Heart left ventricle (tissue), 16 donors: ENCODE measurements at regions not wholly inside any gene's neighbourhood (a gene's known extent, or its start where the extent isn't known, plus 50 kb on each side); places are given as distances from the start of the nearest gene placed in this dataset.

Source experiments
- ATAC-seq, 4 donors: fragments of 200-7000 bp; cut with Tn5 transposase; one replicate each; pipeline ENCODE4 v1.9.1; 2020 to 2022; ENCODE audit warnings: moderate library complexity in 4 of 4, mild to moderate bottlenecking in 3 of 4, moderate number of reproducible peaks in 1 of 4
- DNase-seq, 5 donors: peaks; one replicate each; pipeline ENCODE4 v3.0.0-alpha.2; 2020
- H3K27ac ChIP-seq, 12 donors: fragments of 200-600 bp; sonication (generic) in 4 of 12; one replicate each; pipeline versions ENCODE4 v1.5.0 to v1.8.0; 2016 to 2022; ENCODE audit warnings: mild to moderate bottlenecking in 2 of 12
- H3K27me3 ChIP-seq, 9 donors: fragments of 200-600 bp; sonication (generic) in 2 of 9; one replicate each; pipeline versions ENCODE4 v1.5.1 to v1.8.0; 2016 to 2022; ENCODE audit warnings: mild to moderate bottlenecking in 3 of 9
- H3K36me3 ChIP-seq, 9 donors: fragments of 200-600 bp; sonication (generic) in 2 of 9; one replicate each; pipeline versions ENCODE4 v1.5.0 to v1.8.0; 2018 to 2022; ENCODE audit warnings: mild to moderate bottlenecking in 2 of 9
- H3K4me1 ChIP-seq, 12 donors: fragments of 200-600 bp; sonication (generic) in 4 of 12; one replicate each; pipeline versions ENCODE4 v1.5.0 to v1.8.0; 2016 to 2022; ENCODE audit warnings: mild to moderate bottlenecking in 3 of 12
- H3K4me3 ChIP-seq, 12 donors: fragments of 200-600 bp; sonication (generic) in 4 of 12; one replicate each; pipeline versions ENCODE4 v1.5.0 to v1.8.0; 2017 to 2022; ENCODE audit warnings: mild to moderate bottlenecking in 9 of 12, moderate library complexity in 4 of 12
- H3K9me3 ChIP-seq, 12 donors: fragments of 200-600 bp; sonication (generic) in 4 of 12; one replicate each; pipeline versions ENCODE4 v1.5.0 to v1.8.0; 2016 to 2022; ENCODE audit warnings: mild to moderate bottlenecking in 1 of 12
- POLR2A ChIP-seq, 2 donors: fragments of 450-650 bp; IDR thresholded peaks; one replicate each; pipeline ENCODE4 v1.6.1; 2017; ENCODE audit warnings: antibody characterized with exemption in 2 of 2, mild to moderate bottlenecking in 2 of 2, moderate library complexity in 2 of 2
- WGBS, 4 donors: extraction: QIAGEN DNeasy Blood & Tissue Kit in 2 of 4; methylation state at CpG; one replicate each; pipeline versions ENCODE4 v1.1.5 to v1.1.7; 2013 to 2018; 5-methylcytosine and 5-hydroxymethylcytosine counted together
- intact Hi-C, 10 donors: fragments of 100-400 bp; cut with DNase I; formaldehyde crosslinking; loops; one replicate each; pipeline versions ENCODE4 v1.11.1 to v1.14.2; 2022
- microRNA counts, 2 donors: library from miRNA; unstranded; fragments of <30 nt; microRNA quantifications; one replicate each; lab custom pipeline; 2016
- microRNA-seq, 4 donors: library from miRNA; unstranded; fragments of <30 nt; microRNA quantifications; one replicate each; pipeline versions ENCODE4 to v1.2.0, GENCODE V29; 2017 to 2020
- TF ChIP-seq, protein P1 (sequence below), 12 donors: fragments of 200-600 bp; sonication (generic) in 4 of 12; IDR thresholded peaks; one replicate each; pipeline versions ENCODE4 v1.5.0 to v1.8.0; 2018 to 2022; ENCODE audit warnings: antibody characterized with exemption in 12 of 12, mild to moderate bottlenecking in 5 of 12
- donor health status: ischemic (EF 13 %, LVEDD 7.1; RV severe dilation, severe dysfunction).
- donor health status: healthy with polysubstance abuse.
- donor health status: DM: no; HTN: yes; CAD: no.
- donor health status: DM: no; HTN: no; CAD: no.
- donor health status: ischemic (EF 25% LVEDD 6.9; RV normal size, moderate dysfunction).
- donor health status: ischemic (EF 25% LVEDD 5.7; RV mildly dilated, moderate dysfunction).
- donor health status: healthy.
- donor health status: DM: yes; HTN: yes; CAD: no.
- donor health status: ischemic (EF 35%, LVEDD 5.7; RV mildly dilated, moderate dysfunction).
- donor health status: nonischemic (EF 11% LVEDD 7.7; RV severe dilation, severe dysfunction).
- donor health status: DM: yes; HTN: yes; CAD: no.
- donor health status: PGD.
- donor health status: ischemic (EF 29% LVEDD 5.4; RV normal size, mild dysfunction).
- donor health status: nonischemic (EF 23%, LVEDD 6.1; RV moderate dilation, normal function).

DNA sequence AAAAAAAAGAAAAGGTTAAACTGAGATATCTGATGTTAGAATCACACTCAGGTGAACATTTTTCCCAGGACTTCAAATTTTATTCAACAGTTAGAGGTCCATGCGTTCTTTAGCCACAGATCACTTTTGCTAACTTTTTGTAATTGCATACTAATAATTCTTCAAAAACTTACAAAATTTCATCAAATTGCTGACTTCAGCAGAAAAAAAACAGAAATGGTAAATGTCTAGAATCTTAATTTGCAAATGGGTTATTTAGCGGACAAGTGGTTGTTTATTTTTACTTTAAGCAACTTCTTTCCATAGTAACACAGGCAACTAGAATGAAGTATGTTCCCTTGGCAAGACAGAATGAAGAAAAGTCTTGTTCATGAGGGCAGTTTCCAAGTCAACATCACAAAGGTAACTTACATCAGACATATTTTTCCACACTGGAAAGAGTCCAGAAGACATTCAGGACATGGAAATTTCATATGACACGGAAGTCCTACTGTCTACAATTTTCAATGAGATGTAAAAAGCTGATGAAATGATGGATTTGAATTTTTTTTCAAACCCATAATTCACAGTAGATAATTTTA, 62.5 kb upstream of the SOX5 start:
- H3K4me1 ChIP-seq = no peaks in the 10 kb centered on the region
- no peaks in the 10 kb centered on the region for H3K36me3 ChIP-seq
- no peak overlapping the region for H3K27ac ChIP-seq
- intact Hi-C loops = no loop called here
- no peaks in the 10 kb centered on the region for H3K27me3 ChIP-seq
- TF ChIP-seq, protein P1, sequence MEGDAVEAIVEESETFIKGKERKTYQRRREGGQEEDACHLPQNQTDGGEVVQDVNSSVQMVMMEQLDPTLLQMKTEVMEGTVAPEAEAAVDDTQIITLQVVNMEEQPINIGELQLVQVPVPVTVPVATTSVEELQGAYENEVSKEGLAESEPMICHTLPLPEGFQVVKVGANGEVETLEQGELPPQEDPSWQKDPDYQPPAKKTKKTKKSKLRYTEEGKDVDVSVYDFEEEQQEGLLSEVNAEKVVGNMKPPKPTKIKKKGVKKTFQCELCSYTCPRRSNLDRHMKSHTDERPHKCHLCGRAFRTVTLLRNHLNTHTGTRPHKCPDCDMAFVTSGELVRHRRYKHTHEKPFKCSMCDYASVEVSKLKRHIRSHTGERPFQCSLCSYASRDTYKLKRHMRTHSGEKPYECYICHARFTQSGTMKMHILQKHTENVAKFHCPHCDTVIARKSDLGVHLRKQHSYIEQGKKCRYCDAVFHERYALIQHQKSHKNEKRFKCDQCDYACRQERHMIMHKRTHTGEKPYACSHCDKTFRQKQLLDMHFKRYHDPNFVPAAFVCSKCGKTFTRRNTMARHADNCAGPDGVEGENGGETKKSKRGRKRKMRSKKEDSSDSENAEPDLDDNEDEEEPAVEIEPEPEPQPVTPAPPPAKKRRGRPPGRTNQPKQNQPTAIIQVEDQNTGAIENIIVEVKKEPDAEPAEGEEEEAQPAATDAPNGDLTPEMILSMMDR (IDR thresholded peaks at IDR 0.05) = no peak
- TF ChIP-seq POLR2A (IDR thresholded peaks at IDR 0.05) = no peak
- H3K4me3 ChIP-seq = no peak overlapping the region
- DNase-seq = no peak
- no peak for ATAC-seq
- WGBS, 4 donors = 85 to 95% (median 92%) methylated on average over 3 of the region's 3 CpGs
- H3K9me3 ChIP-seq = no peaks in the 10 kb centered on the region

DNA sequence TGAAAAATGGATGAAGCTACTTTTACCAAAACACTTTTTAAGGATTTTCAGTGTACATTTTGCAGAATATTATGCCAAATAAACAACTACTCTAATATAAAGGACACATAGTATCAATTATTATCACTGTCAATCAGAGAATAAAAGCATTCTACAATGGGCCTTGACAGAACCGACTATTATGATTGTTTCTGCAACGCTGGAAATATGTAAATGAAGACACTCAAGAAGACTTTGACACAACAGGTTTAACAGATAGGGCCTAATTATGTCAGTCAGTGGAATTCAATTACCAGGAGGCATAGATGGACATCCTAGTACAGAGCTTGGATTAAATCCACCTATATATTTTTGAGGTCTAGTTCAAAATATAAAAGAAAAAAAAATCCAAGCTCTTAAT, 58.7 kb upstream of the SOX5 start:
- Histone ChIP-seq H3K27ac (no peak overlapping the region), H3K27me3 (no peaks in the 10 kb centered on the region), H3K4me3 (no peak overlapping the region), H3K9me3 (no peaks in the 10 kb centered on the region), H3K4me1 (no peaks in the 10 kb centered on the region), H3K36me3 (no peaks in the 10 kb centered on the region)
- ATAC-seq (no peak), DNase-seq (no peak)
- 86 to 94% (median 87%) methylated on average over 2 of the region's 2 CpGs for WGBS, 4 donors
- intact Hi-C loops = no loop called here
- no peak for TF ChIP-seq POLR2A (IDR thresholded peaks at IDR 0.05)
- TF ChIP-seq, protein P1 (IDR thresholded peaks at IDR 0.05) = no peak

MicroRNAs in the stretch of these regions (microRNA counts, 767-probe panel; counts per million panel counts)
- 0 to 71.6 counts per million in 2 donors for microRNA hsa-miR-920 (lab: Ali Mortazavi, UCI)

Small RNA genes lying in the stretch of these regions (microRNA-seq; reads per million reads assigned to microRNA genes)
- 0 reads per million in 4 donors for gene MIR920
